H1 (cell line): ENCODE measurements at regions not wholly inside any gene's neighbourhood (a gene's known extent, or its start where the extent isn't known, plus 50 kb on each side); places are given as distances from the start of the nearest gene placed in this dataset.

Experiments
- CTCF ChIA-PET: fragments of 300-600 bp; sonication (Branson Sonifier 250); formaldehyde crosslinking; loops from one replicate; lab custom pipeline; 2021; ENCODE audit not compliant: partially characterized antibody; lab: Charles Lee
- POLR2A ChIA-PET: fragments of 300-600 bp; sonication (Branson Sonifier 250); formaldehyde crosslinking; loops from one replicate; lab custom pipeline; 2021; ENCODE audit warnings: inconsistent platforms; ENCODE audit not compliant: partially characterized antibody; lab: Charles Lee
- DNase-seq, 2 experiments: peaks; one replicate each; pipeline versions ENCODE4 v3.0.0 to v3.0.0-alpha.2; 2010 to 2022; ENCODE audit warnings: low spot score in 2 of 2, low read depth in 1 of 2, mixed read lengths in 1 of 2
- FAIRE-seq: peaks from 2 replicates; lab custom pipeline; 2011; peaks lifted over from hg19 to GRCh38; lab: Jason Lieb, UNC
- H2AFZ ChIP-seq: 2 replicates; pipeline ENCODE4 v1.8.1; 2012; ENCODE audit warnings: low read length, inconsistent platforms
- H2AK5ac ChIP-seq: 2 replicates; pipeline ENCODE4 v1.6.1; 2013; ENCODE audit warnings: low read depth, low read length
- H2BK120ac ChIP-seq: replicated peaks from 2 replicates; pipeline ENCODE3; 2013; ENCODE audit warnings: low read depth, low read length, inconsistent platforms
- H2BK12ac ChIP-seq: 2 replicates; pipeline ENCODE4 v1.6.1; 2013; ENCODE audit warnings: low read depth, low read length
- H2BK15ac ChIP-seq: 2 replicates; pipeline ENCODE4 v1.6.1; 2013; ENCODE audit warnings: low read length
- H2BK20ac ChIP-seq: 2 replicates; pipeline ENCODE4 v1.6.1; 2013; ENCODE audit warnings: low read length
- H2BK5ac ChIP-seq: 2 replicates; pipeline ENCODE4 v1.6.1; 2013; ENCODE audit warnings: low read depth, low read length
- H3K14ac ChIP-seq: 2 replicates; pipeline ENCODE4 v1.6.1; 2013; ENCODE audit warnings: inconsistent platforms; ENCODE audit not compliant: insufficient read length
- H3K18ac ChIP-seq: 2 replicates; pipeline ENCODE4 v1.6.1; 2013; ENCODE audit warnings: low read length; ENCODE audit errors: extremely low read depth
- H3K23ac ChIP-seq: 2 replicates; pipeline ENCODE4 v1.6.1; 2013; ENCODE audit warnings: inconsistent platforms; ENCODE audit not compliant: insufficient read length
- H3K23me2 ChIP-seq: 2 replicates; pipeline ENCODE4 v1.6.1; 2013; ENCODE audit warnings: low read depth, low read length
- H3K27ac ChIP-seq: 2 replicates; pipeline ENCODE4 v1.6.1; 2011; ENCODE audit warnings: low read depth, low read length, inconsistent platforms
- H3K27me3 ChIP-seq, 4 experiments: replicated peaks in 1 of 4; 1 replicate in 1 of 4; 2 replicates in 3 of 4; pipeline versions ENCODE4 v1.6.1 to v1.8.1; 2011 to 2013; ENCODE audit warnings: low read length in 3 of 4, mild to moderate bottlenecking in 3 of 4, inconsistent platforms in 2 of 4, mixed read lengths in 2 of 4, moderate library complexity in 1 of 4; ENCODE audit not compliant: control insufficient read depth in 3 of 4, insufficient read depth in 3 of 4; ENCODE audit errors: extremely low read depth in 1 of 4
- H3K36me3 ChIP-seq, 4 experiments: 2 replicates each; pipeline versions ENCODE4 v1.6.1 to v1.8.1; 2011 to 2013; ENCODE audit warnings: mild to moderate bottlenecking in 4 of 4, low read length in 3 of 4, moderate library complexity in 2 of 4, control low read depth in 1 of 4, inconsistent platforms in 1 of 4; ENCODE audit not compliant: insufficient read depth in 4 of 4, control insufficient read depth in 2 of 4
- H3K4ac ChIP-seq: replicated peaks from 2 replicates; pipeline ENCODE3; 2013; ENCODE audit warnings: low read length, low read depth, mixed read lengths, inconsistent platforms; ENCODE audit not compliant: insufficient read length
- H3K4me1 ChIP-seq, 4 experiments: replicated peaks in 1 of 4; 1 replicate in 1 of 4; 2 replicates in 3 of 4; pipeline versions ENCODE4 v1.6.1 to v1.8.1; 2011 to 2013; ENCODE audit warnings: low read length in 3 of 4, inconsistent platforms in 2 of 4, mixed read lengths in 1 of 4; ENCODE audit not compliant: insufficient read depth in 4 of 4, control insufficient read depth in 3 of 4
- H3K4me2 ChIP-seq, 2 experiments: 2 replicates each; pipeline versions ENCODE4 v1.6.1 to v1.8.1; 2011 to 2013; ENCODE audit warnings: low read depth in 2 of 2, low read length in 2 of 2, control low read depth in 1 of 2, inconsistent platforms in 1 of 2, mild to moderate bottlenecking in 1 of 2; ENCODE audit not compliant: insufficient read depth in 1 of 2
- H3K4me3 ChIP-seq, 4 experiments: fragments of 200-600, 300-600 bp in 1 of 4; sonication (generic), shearing (Covaris generic), sonication (Bioruptor Twin) in 1 of 4; 2 replicates each; pipeline versions ENCODE4 v1.5.1 to v1.8.1; 2011 to 2016; ENCODE audit warnings: low read length in 4 of 4, low read depth in 3 of 4, control low read depth in 2 of 4, inconsistent platforms in 2 of 4, mild to moderate bottlenecking in 2 of 4, mixed read lengths in 1 of 4, moderate library complexity in 1 of 4; ENCODE audit not compliant: insufficient read depth in 2 of 4; ENCODE audit errors: extremely low read depth in 1 of 4
- H3K56ac ChIP-seq: replicated peaks from 2 replicates; pipeline ENCODE3; 2013; ENCODE audit warnings: low read depth, mild to moderate bottlenecking, mixed read lengths, low read length, inconsistent platforms; ENCODE audit not compliant: insufficient read length
- H3K79me1 ChIP-seq: 2 replicates; pipeline ENCODE4 v1.6.1; 2013; ENCODE audit warnings: low read depth, low read length, control low read depth
- H3K79me2 ChIP-seq, 2 experiments: 2 replicates each; pipeline versions ENCODE4 v1.6.1 to v1.8.1; 2012 to 2013; ENCODE audit warnings: low read length in 2 of 2, mild to moderate bottlenecking in 2 of 2, inconsistent platforms in 1 of 2; ENCODE audit not compliant: insufficient read depth in 2 of 2, control insufficient read depth in 1 of 2
- H3K9ac ChIP-seq, 4 experiments: replicated peaks in 1 of 4; 1 replicate in 1 of 4; 2 replicates in 3 of 4; pipeline versions ENCODE4 v1.6.1 to v1.8.1; 2011 to 2013; ENCODE audit warnings: low read depth in 3 of 4, low read length in 3 of 4, control low read depth in 2 of 4, mild to moderate bottlenecking in 2 of 4, moderate library complexity in 2 of 4, inconsistent platforms in 1 of 4; ENCODE audit errors: extremely low read depth in 1 of 4
- H3K9me3 ChIP-seq, 2 experiments: 2 replicates each; pipeline versions ENCODE4 v1.6.1 to v1.8.1; 2012 to 2013; ENCODE audit warnings: mild to moderate bottlenecking in 2 of 2, moderate library complexity in 2 of 2, control low read depth in 1 of 2, inconsistent platforms in 1 of 2, low read depth in 1 of 2, low read length in 1 of 2, mixed read lengths in 1 of 2; ENCODE audit not compliant: insufficient read depth in 2 of 2
- H4K20me1 ChIP-seq, 2 experiments: replicated peaks in 1 of 2; 2 replicates each; pipeline versions ENCODE3 to v1.8.1; 2011 to 2013; ENCODE audit warnings: inconsistent platforms in 2 of 2, low read length in 2 of 2, mild to moderate bottlenecking in 1 of 2; ENCODE audit not compliant: insufficient read depth in 2 of 2, control insufficient read depth in 1 of 2
- H4K5ac ChIP-seq: 2 replicates; pipeline ENCODE4 v1.6.1; 2013; ENCODE audit warnings: low read length, low read depth, mixed read lengths, inconsistent platforms; ENCODE audit not compliant: insufficient read length
- H4K8ac ChIP-seq: 2 replicates; pipeline ENCODE4 v1.8.0; 2013; ENCODE audit warnings: mild to moderate bottlenecking, moderate library complexity, low read length, inconsistent platforms; ENCODE audit not compliant: insufficient read depth; ENCODE audit errors: extremely low read depth
- H4K91ac ChIP-seq: replicated peaks from 2 replicates; pipeline ENCODE3; 2013; ENCODE audit warnings: low read length, mixed read lengths, inconsistent platforms; ENCODE audit not compliant: insufficient read length
- ASH2L ChIP-seq: fragments of 200-600, 300-600 bp; sonication (generic); IDR thresholded peaks from one replicate; pipeline ENCODE4 v1.7.1; 2017; ENCODE audit warnings: low read length
- BACH1 ChIP-seq: IDR thresholded peaks from 2 replicates; pipeline ENCODE4 v1.6.1; 2012; ENCODE audit warnings: low read length, improper control_type of control experiment
- EZH2 ChIP-seq: fragments of 200-600 bp; sonication (generic); IDR thresholded peaks from 2 replicates; pipeline ENCODE4 v1.7.1; 2012; ENCODE audit warnings: low read depth, mild to moderate bottlenecking, moderate library complexity, low read length, inconsistent platforms; ENCODE audit not compliant: severe bottlenecking
- GABPA ChIP-seq: IDR thresholded peaks from 2 replicates; pipeline ENCODE4 v1.6.1; 2011; ENCODE audit warnings: mild to moderate bottlenecking, low read length, moderate library complexity, borderline replicate concordance; ENCODE audit not compliant: insufficient read depth
- KDM5A ChIP-seq: fragments of 200-600 bp; IDR thresholded peaks from 2 replicates; pipeline ENCODE4 v1.7.1; 2012; ENCODE audit warnings: mild to moderate bottlenecking, low read length, inconsistent platforms, mixed read lengths
- SUZ12 ChIP-seq: fragments of 200-600 bp; sonication (generic); IDR thresholded peaks from 2 replicates; pipeline ENCODE4 v1.6.1; 2012; ENCODE audit warnings: mild to moderate bottlenecking, inconsistent platforms, low read length, moderate library complexity, mixed read lengths
- WGBS, 2 experiments: shearing (Covaris generic) in 1 of 2; methylation state at CpG; one replicate each; pipeline versions ENCODE4 v1.1.6 to v1.1.7; 2013 to 2015; ENCODE audit warnings: low lambda C conversion rate in 2 of 2, mixed read lengths in 2 of 2, inconsistent platforms in 1 of 2, low coverage in 1 of 2, missing lambda C conversion rate in 1 of 2; ENCODE audit not compliant: insufficient replicate concordance in 2 of 2, insufficient coverage in 1 of 2, insufficient read length in 1 of 2; ENCODE audit errors: extremely low coverage in 1 of 2, missing lambda C conversion rate in 1 of 2; 5-methylcytosine and 5-hydroxymethylcytosine counted together

DNA sequence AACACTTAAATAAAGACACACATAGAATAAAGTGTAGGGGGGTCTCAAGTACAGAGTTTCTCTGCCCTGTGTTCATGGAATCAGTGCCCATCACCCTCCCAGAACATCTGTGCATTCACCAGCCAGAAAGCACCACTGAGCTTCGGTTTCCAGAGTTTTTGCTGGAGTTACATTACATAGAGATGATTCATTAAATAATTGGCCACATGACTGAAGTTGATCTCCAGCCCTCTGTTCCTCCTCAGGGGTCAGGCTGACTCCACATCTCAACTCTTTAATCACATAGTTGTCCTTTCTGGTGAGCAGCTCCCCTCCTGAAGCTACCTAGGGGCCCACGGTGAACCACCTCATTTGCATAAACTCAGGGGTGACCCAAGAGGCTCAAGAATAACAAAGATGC is 129.8 kb downstream of the METTL4 start:
- FAIRE-seq = no peak
- H2BK20ac ChIP-seq = no peak overlapping the region
- no peak for DNase-seq
- no peaks in the 10 kb centered on the region for H3K79me2 ChIP-seq
- H4K91ac ChIP-seq = no peak overlapping the region
- H3K9me3 ChIP-seq = peaks cover 7 to 14% of the 10 kb centered on the region in 2 experiments; a peak in 3 of 4 replicates
- H3K23ac ChIP-seq = no peak overlapping the region
- no peaks in the 10 kb centered on the region for H3K27me3 ChIP-seq
- H2AFZ ChIP-seq = no peak overlapping the region
- no peak overlapping the region for H3K18ac ChIP-seq
- no peaks in the 10 kb centered on the region for H3K4me1 ChIP-seq
- H2BK12ac ChIP-seq = no peak overlapping the region
- CTCF ChIA-PET = interaction anchor here (0.9 to 1.8 kb wide), 2 partner anchors 10 to 31 kb away, joined by 3 to 4 read pairs; no protein-coding TSS in a partner anchor
- no peak overlapping the region for H2AK5ac ChIP-seq
- 95% methylated on average over 2 of the region's 2 CpGs; no CpG with 5 or more reads in 1 of the 2 experiments for WGBS, 2 experiments
- H2BK120ac ChIP-seq = no peak overlapping the region
- no peaks in the 10 kb centered on the region for H4K20me1 ChIP-seq
- H3K9ac ChIP-seq = no peak overlapping the region
- no peaks in the 10 kb centered on the region for H3K23me2 ChIP-seq
- TF ChIP-seq KDM5A (no peak), EZH2 (no peak), SUZ12 (no peak), GABPA (no peak), ASH2L (no peak), BACH1 (no peak)
- TF ChIP-seq, all 59 proteins: peak for 0
- Histone ChIP-seq H3K4me3 (no peak overlapping the region), H3K56ac (no peak overlapping the region), H4K5ac (no peak overlapping the region), H3K4ac (no peak overlapping the region), H2BK5ac (no peak overlapping the region), H4K8ac (no peak overlapping the region), H3K14ac (no peak overlapping the region), H3K36me3 (no peaks in the 10 kb centered on the region), H3K4me2 (no peak overlapping the region), H3K79me1 (no peaks in the 10 kb centered on the region), H2BK15ac (no peak overlapping the region), H3K27ac (no peak overlapping the region)
- POLR2A ChIA-PET = no interaction called here
